HPDE6-E6E7 (cell line): ENCODE measurements at regions not wholly inside any gene's neighbourhood (a gene's known extent, or its start where the extent isn't known, plus 50 kb on each side); places are given as distances from the start of the nearest gene placed in this dataset.
"Not testable (repeated sequence)": the region's sequence is repeated elsewhere in the genome, so short reads cannot be mapped to it uniquely, and the experiment has no call there.

Experiments
- DNase-seq: peaks from one replicate; pipeline ENCODE4 v3.0.0; 2011; ENCODE audit warnings: missing footprints; ENCODE audit errors: extremely low spot score

- no peak for DNase-seq
These were observed 178.3 kb upstream of the AUTS2 start for GRCh38 chr7:69419934-69420333.

GRCh38 chr7:69422574-69422985 is 175.7 kb upstream of the AUTS2 start:
- DNase-seq = no peak

GRCh38 chr7:69426705-69427104 is 171.6 kb upstream of the AUTS2 start:
- DNase-seq = no peak

- DNase-seq = no peak
These were observed 170.2 kb upstream of the AUTS2 start for GRCh38 chr7:69428089-69428488.

GRCh38 chr7:69429911-69430383 is 168.3 kb upstream of the AUTS2 start:
- DNase-seq = no peak

DNA sequence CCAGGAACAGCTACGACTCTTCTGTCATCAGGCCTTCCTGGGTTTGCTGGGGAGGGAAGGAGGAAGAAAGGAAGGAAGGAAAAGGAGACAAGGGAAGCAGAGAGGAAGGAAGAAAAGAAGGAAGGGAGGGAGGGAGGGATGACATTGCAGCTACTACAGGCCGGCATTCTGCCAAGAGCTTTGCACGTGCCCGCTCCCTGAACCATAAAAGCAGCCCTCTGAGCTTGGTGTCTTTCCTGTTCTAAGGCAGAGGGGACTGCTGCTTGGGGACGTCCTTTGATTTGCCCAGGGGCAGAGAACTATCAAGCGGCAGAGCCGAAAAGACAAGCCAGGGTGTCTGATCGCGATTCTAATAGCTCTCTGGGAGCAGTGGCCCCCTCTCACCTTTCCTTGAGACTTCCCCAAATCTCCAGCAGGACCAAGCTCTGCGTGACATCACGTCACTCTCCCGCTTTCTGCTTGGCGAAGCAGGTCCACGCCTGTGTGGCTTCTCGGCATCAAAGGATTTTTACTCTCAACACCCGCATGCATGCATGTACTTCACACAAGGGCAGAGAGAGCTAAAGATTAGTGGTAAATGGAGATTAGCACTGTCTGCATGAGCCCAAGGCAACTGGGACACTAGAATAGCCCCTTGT is 167.8 kb upstream of the AUTS2 start:
- no peak for DNase-seq

- no peak for DNase-seq
These were observed 166.6 kb upstream of the AUTS2 start for GRCh38 chr7:69431626-69432025.

DNA sequence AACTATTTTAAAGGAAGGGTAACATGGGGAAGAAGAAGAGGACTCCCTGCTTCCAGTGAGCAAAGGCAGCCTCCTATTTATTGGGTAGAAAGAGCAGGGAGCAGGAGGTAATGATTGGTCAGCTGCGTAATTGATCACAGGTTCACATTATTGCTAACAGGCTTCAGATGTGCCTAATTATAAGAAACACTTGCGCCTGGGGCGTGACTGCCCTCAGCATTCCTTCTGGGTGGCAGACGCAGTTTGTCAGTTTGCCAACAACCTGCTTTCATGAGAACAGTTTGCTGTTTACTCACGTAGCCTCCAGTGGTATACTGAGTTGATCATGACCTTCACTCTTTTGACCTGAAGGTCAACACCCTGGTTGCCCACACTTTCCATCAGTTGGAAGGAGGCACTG is 166.0 kb upstream of the AUTS2 start:
- not testable (repeated sequence) for DNase-seq

- no peak for DNase-seq
These were observed 165.2 kb upstream of the AUTS2 start for GRCh38 chr7:69433081-69433480.

GRCh38 chr7:69434398-69434815 is 163.9 kb upstream of the AUTS2 start:
- no peak for DNase-seq

DNA sequence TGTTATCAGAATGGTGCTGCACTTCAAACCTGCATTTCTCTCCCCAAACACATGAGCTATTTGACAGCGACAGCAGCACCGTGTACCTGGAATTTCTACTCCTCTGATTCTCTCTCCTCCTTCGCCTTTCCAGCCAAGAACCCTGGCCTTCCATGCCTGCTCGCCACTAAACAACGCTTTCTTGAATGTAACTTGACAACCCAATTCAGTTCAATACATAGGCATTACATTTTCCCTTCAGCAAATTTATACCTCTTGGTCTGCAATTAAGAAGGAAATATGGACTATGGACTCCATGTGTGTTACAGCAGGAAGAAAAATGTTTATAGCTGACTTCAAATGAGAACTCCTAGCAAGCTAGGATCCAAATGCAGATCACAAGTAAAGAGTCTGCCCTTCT is 162.6 kb upstream of the AUTS2 start:
- DNase-seq = no peak

DNA sequence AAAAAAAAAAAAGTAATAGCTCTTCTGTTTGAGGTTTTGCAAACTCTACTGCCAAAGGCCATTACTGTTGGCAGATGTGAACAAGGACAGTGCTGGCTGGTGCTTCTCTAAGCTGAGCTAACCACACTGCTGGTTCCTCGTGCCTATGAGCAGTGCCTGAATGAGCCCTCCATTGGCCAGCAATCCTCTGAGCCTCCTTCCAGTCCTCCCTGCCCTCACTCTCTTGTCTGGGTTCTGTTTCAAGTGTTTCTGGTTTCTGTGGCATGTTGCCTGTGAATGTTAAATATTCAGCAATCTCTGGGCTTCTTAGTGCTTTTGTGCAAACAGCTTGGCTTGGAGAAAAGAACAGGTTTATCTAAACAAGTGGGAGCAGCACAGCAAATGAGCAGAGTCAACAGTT is 161.3 kb upstream of the AUTS2 start:
- no peak for DNase-seq

- DNase-seq = no peak
These were observed 159.5 kb upstream of the AUTS2 start for GRCh38 chr7:69438584-69439412.

GRCh38 chr7:69439636-69440325 is 158.5 kb upstream of the AUTS2 start:
- DNase-seq = no peak

- no peak for DNase-seq
These were observed 157.3 kb upstream of the AUTS2 start for GRCh38 chr7:69440976-69441375.

- no peak for DNase-seq
These were observed 155.1 kb upstream of the AUTS2 start for GRCh38 chr7:69443136-69443535.

DNA sequence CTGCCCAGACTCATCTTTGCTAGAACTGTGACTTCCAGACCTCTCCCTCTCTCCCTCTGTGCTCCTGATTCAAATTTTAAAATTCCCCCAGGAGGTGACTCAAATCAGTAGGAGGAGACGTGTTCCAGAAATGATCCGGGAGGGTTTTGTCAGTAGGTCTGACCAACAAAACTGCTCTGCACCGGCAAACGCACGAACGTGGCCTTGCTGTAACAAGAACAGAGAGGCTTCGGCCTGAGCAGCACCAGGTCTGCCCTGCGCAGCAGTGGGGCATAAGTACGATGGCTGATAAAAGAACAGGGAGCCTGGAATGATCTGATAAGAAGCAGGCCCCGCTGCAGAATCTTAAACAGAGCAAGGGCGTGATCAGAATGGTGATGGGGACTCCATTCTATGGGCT is 152.7 kb upstream of the AUTS2 start:
- DNase-seq = no peak

GRCh38 chr7:69446213-69446612 is 152.1 kb upstream of the AUTS2 start:
- not testable (repeated sequence) for DNase-seq

DNA sequence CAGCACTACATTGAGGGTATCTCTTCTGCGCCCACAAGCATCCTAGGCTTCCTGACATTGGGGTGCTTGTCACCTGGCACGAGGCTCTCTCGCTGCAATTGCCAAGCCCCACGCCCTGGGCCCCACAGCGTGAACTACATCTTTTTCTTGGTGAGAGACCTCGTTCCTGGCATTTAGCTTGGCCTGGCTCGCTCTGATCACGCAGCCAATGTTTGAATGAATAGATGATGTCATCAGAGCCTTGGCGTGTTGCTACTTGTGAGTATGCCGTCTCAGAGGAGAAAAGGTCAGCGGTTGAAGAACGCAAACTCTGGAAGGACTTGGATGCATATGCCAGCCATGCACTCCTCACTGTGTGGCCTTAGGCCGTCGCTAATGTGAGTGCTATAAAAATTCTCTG is 150.2 kb upstream of the AUTS2 start:
- no peak for DNase-seq

DNA sequence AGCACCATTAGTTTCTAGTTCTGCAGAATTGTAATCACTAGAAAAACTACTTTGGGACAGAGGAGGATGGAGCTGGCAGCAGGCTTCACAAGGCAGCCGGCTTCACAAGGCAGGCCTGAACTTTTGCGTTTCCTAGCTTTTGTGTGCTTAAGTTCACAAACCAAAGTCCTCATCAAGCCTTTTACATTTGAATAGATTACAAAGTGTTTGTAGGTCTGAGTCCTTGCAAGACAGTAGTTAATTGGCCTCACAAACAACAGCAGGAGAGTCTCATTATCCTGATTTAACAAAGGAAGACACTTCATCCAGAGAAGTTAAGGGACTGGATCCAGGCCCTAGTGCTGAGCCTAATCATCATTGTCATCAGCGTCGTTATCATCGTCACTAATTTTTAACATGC is 147.8 kb upstream of the AUTS2 start:
- no peak for DNase-seq

DNA sequence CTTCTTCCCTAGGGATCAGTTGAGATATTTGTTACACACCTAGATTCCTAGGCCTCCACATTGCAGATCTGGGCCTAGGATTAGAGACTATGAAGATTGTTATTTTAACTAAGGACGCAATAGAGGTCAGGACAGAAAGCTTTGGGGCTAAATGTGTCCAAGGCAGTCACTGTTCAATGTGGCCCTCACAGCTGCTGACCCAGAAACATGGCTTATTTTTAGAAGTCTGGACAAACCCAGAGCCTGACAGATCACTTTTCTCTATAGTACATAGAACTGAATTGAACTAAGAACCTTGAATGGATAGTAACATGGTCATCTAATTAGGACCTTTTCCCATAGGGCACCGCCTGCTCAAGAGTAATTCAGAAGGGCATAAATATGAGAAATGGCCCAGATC is 146.6 kb upstream of the AUTS2 start:
- no peak for DNase-seq

DNA sequence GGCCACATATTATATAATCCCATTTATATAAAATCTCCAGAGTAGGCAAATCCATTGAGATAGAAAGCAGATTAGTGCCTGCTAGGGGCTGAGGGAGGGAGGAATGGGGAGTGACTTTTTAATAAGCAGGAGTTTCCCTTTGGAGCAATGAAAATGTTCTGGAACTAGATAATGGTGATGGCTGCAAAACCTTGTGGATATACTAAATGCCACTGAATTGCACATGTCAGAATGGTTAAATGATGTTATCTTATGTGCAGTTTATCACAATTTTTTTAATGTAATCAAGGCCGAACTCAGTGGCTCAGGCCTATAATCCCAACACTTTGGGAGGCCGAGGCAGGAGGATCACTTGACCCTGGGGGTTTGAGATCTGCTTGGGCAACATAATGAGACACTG is 145.5 kb upstream of the AUTS2 start:
- DNase-seq = no peak
